H9 (cell line): ENCODE measurements at regions not wholly inside any gene's neighbourhood (a gene's known extent, or its start where the extent isn't known, plus 50 kb on each side); places are given as distances from the start of the nearest gene placed in this dataset.

ENCODE experiments used
- DNase-seq: peaks from one replicate; pipeline ENCODE4 v3.0.0-alpha.2; 2017
- H2AFZ ChIP-seq: one replicate; pipeline ENCODE4 v1.6.1; 2013; ENCODE audit warnings: mild to moderate bottlenecking, low read length, control low read depth, moderate library complexity
- H2AK5ac ChIP-seq: 2 replicates; pipeline ENCODE4 v1.6.1; 2013; ENCODE audit warnings: low read length, control low read depth, mixed read lengths; ENCODE audit not compliant: insufficient read length
- H2BK120ac ChIP-seq: one replicate; pipeline ENCODE4 v1.6.1; 2013; ENCODE audit warnings: low read depth, mild to moderate bottlenecking, low read length, control low read depth, inconsistent platforms; ENCODE audit not compliant: poor library complexity, severe bottlenecking
- H2BK12ac ChIP-seq: 2 replicates; pipeline ENCODE4 v1.6.1; 2013; ENCODE audit warnings: low read length, control low read depth, mixed read lengths, low read depth; ENCODE audit not compliant: insufficient read length
- H2BK15ac ChIP-seq: 2 replicates; pipeline ENCODE4 v1.6.1; 2013; ENCODE audit warnings: low read depth, low read length, control low read depth
- H2BK20ac ChIP-seq: one replicate; pipeline ENCODE4 v1.6.1; 2013; ENCODE audit warnings: low read depth, mild to moderate bottlenecking, low read length, control low read depth, inconsistent platforms; ENCODE audit not compliant: poor library complexity, severe bottlenecking
- H2BK5ac ChIP-seq: 2 replicates; pipeline ENCODE4 v1.6.1; 2013; ENCODE audit warnings: low read length, control low read depth, mixed read lengths; ENCODE audit not compliant: insufficient read length
- H3K14ac ChIP-seq: 2 replicates; pipeline ENCODE4 v1.6.1; 2013; ENCODE audit warnings: low read length, control low read depth; ENCODE audit not compliant: insufficient read depth
- H3K18ac ChIP-seq: 2 replicates; pipeline ENCODE4 v1.6.1; 2013; ENCODE audit warnings: low read depth, mild to moderate bottlenecking, mixed read lengths, low read length, control low read depth; ENCODE audit not compliant: insufficient read length
- H3K23ac ChIP-seq: 2 replicates; pipeline ENCODE4 v1.6.1; 2013; ENCODE audit warnings: low read length, control low read depth, mixed read lengths, low read depth; ENCODE audit not compliant: insufficient read length
- H3K23me2 ChIP-seq: 2 replicates; pipeline ENCODE4 v1.6.1; 2013; ENCODE audit warnings: low read depth, mild to moderate bottlenecking, mixed read lengths, low read length, control low read depth; ENCODE audit not compliant: insufficient read length, poor library complexity, severe bottlenecking
- H3K27ac ChIP-seq: 2 replicates; pipeline ENCODE4 v1.5.1; 2013; ENCODE audit warnings: low read length, control low read depth, mixed read lengths, low read depth; ENCODE audit not compliant: insufficient read length
- H3K27me3 ChIP-seq: 2 replicates; pipeline ENCODE4 v1.6.1; 2013; ENCODE audit warnings: low read length, control low read depth, inconsistent platforms; ENCODE audit not compliant: insufficient read depth
- H3K4ac ChIP-seq: 2 replicates; pipeline ENCODE4 v1.6.1; 2013; ENCODE audit warnings: low read depth, mild to moderate bottlenecking, control low read depth, inconsistent platforms, low read length, moderate library complexity
- H3K4me1 ChIP-seq: 2 replicates; pipeline ENCODE4 v1.6.1; 2013; ENCODE audit warnings: low read length, control low read depth, inconsistent platforms; ENCODE audit not compliant: insufficient read depth
- H3K4me2 ChIP-seq: 2 replicates; pipeline ENCODE4 v1.6.1; 2013; ENCODE audit warnings: low read length, control low read depth, mixed read lengths; ENCODE audit not compliant: insufficient read length, insufficient read depth
- H3K56ac ChIP-seq: 2 replicates; pipeline ENCODE4 v1.6.1; 2013; ENCODE audit warnings: low read depth, mild to moderate bottlenecking, mixed read lengths, low read length, control low read depth; ENCODE audit not compliant: insufficient read length
- H3K79me1 ChIP-seq: 2 replicates; pipeline ENCODE4 v1.6.1; 2013; ENCODE audit warnings: low read depth, mild to moderate bottlenecking, moderate library complexity, low read length, control low read depth, inconsistent platforms; ENCODE audit not compliant: insufficient read depth, poor library complexity, severe bottlenecking
- H3K79me2 ChIP-seq: 2 replicates; pipeline ENCODE4 v1.6.1; 2013; ENCODE audit warnings: low read length, control low read depth, inconsistent platforms; ENCODE audit not compliant: insufficient read depth
- H3K9ac ChIP-seq: 2 replicates; pipeline ENCODE4 v1.6.1; 2013; ENCODE audit warnings: low read length, control low read depth, mixed read lengths; ENCODE audit not compliant: insufficient read length; ENCODE audit errors: extremely low read depth
- H3K9me3 ChIP-seq: one replicate; pipeline ENCODE4 v1.6.1; 2013; ENCODE audit warnings: low read depth, low read length, inconsistent platforms; ENCODE audit not compliant: control insufficient read depth
- H3T11ph ChIP-seq: one replicate; pipeline ENCODE4 v1.6.1; 2013; ENCODE audit warnings: mild to moderate bottlenecking, low read length, control low read depth, inconsistent platforms
- H4K20me1 ChIP-seq: one replicate; pipeline ENCODE4 v1.6.1; 2013; ENCODE audit not compliant: control insufficient read depth, insufficient read length, insufficient read depth
- H4K5ac ChIP-seq: 2 replicates; pipeline ENCODE4 v1.6.1; 2013; ENCODE audit warnings: low read depth, mild to moderate bottlenecking, mixed read lengths, low read length, control low read depth; ENCODE audit not compliant: insufficient read length
- H4K8ac ChIP-seq: replicated peaks from 2 replicates; pipeline ENCODE4 v1.6.1; 2013; ENCODE audit warnings: low read length, control low read depth, mixed read lengths, low read depth; ENCODE audit not compliant: insufficient read length
- H4K91ac ChIP-seq: 2 replicates; pipeline ENCODE4 v1.6.1; 2013; ENCODE audit warnings: low read depth, mild to moderate bottlenecking, moderate library complexity, mixed read lengths, low read length, control low read depth; ENCODE audit not compliant: insufficient read length
- H3K27ac Mint-ChIP-seq, 3 experiments: 2 replicates in 2 of 3; 3 replicates in 1 of 3; pipeline ENCODE4 v1.8.0; 2020 to 2021; ENCODE audit warnings: mixed read lengths in 3 of 3, mild to moderate bottlenecking in 1 of 3, moderate library complexity in 1 of 3
- H3K27me3 Mint-ChIP-seq: 2 replicates; pipeline ENCODE4 v1.8.0; 2021; ENCODE audit warnings: low read depth, mild to moderate bottlenecking, moderate library complexity, mixed read lengths
- H3K36me3 Mint-ChIP-seq, 3 experiments: 2 replicates in 2 of 3; 3 replicates in 1 of 3; pipeline ENCODE4 v1.8.0; 2020 to 2021; ENCODE audit warnings: low read depth in 3 of 3, mixed read lengths in 3 of 3; ENCODE audit not compliant: insufficient read depth in 1 of 3
- H3K4me1 Mint-ChIP-seq, 2 experiments: 2 replicates each; pipeline ENCODE4 v1.8.0; 2020; ENCODE audit warnings: mixed read lengths in 2 of 2
- H3K4me3 Mint-ChIP-seq, 2 experiments: 2 replicates in 1 of 2; 3 replicates in 1 of 2; pipeline ENCODE4 v1.8.0; 2020 to 2021; ENCODE audit warnings: mild to moderate bottlenecking in 2 of 2, mixed read lengths in 2 of 2, moderate library complexity in 1 of 2
- H3K9me3 Mint-ChIP-seq, 2 experiments: 2 replicates in 1 of 2; 3 replicates in 1 of 2; pipeline ENCODE4 v1.8.0; 2020; ENCODE audit warnings: mild to moderate bottlenecking in 2 of 2, mixed read lengths in 2 of 2, moderate library complexity in 1 of 2
- WGBS: extraction: QIAGEN DNeasy Blood & Tissue Kit; methylation state at CpG from one replicate; pipeline ENCODE4 v1.1.7; 2013; ENCODE audit warnings: missing lambda C conversion rate, low lambda C conversion rate, mixed read lengths; ENCODE audit not compliant: insufficient read length; ENCODE audit errors: extremely low coverage; 5-methylcytosine and 5-hydroxymethylcytosine counted together
- TF ChIP-seq, protein P1 (sequence below): fragments of 200-600 bp; sonication (generic); conservative IDR thresholded peaks from 3 replicates; pipeline ENCODE4 v1.8.0; 2021; ENCODE audit warnings: antibody characterized with exemption, mild to moderate bottlenecking

DNA sequence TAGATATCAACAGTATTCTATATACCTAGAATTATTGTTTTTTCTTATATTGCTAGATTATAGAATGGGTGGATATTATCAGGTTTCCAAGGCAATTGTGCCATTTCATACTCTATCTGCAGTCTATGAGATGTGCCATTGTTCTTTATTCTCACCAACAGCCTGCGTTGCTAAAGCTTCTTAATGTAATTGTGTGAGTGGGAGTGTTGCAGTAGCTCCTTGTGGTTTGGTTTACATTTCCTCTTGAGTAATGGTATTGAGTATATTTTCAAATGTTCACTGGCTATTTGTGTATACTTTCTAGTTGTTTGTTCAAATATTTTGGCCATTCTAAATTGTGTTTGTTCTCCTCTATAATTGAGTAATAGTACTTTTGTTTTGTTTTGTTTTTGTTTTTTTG lies 199.2 kb downstream of the TFEC start:
- Histone ChIP-seq H3K23ac (no peak overlapping the region), H2BK20ac (no peak overlapping the region), H3K27me3 (no peaks in the 10 kb centered on the region), H2BK15ac (no peak overlapping the region), H3K56ac (no peak overlapping the region), H3K4ac (no peak overlapping the region), H2AK5ac (no peak overlapping the region), H4K5ac (no peak overlapping the region), H3K9me3 (no peaks in the 10 kb centered on the region), H4K91ac (no peak overlapping the region), H4K8ac (no peak overlapping the region), H3K23me2 (no peaks in the 10 kb centered on the region), H3K9ac (no peak overlapping the region), H3K79me1 (no peaks in the 10 kb centered on the region), H3K27ac (no peak overlapping the region), H3K4me2 (no peak overlapping the region), H4K20me1 (no peaks in the 10 kb centered on the region), H2AFZ (no peak overlapping the region), H2BK5ac (no peak overlapping the region), H3K14ac (no peak overlapping the region), H3K18ac (no peak overlapping the region), H3K4me1 (no peaks in the 10 kb centered on the region; the same call in 1 of the 2 replicates), H3T11ph (no peak overlapping the region), H2BK120ac (no peak overlapping the region), H2BK12ac (no peak overlapping the region), H3K79me2 (no peaks in the 10 kb centered on the region)
- peaks cover 2 to 9% of the 10 kb centered on the region in 2 experiments; a peak in 2 of 4 replicates for H3K4me1 Mint-ChIP-seq
- no peaks in the 10 kb centered on the region for H3K27me3 Mint-ChIP-seq
- H3K27ac Mint-ChIP-seq, result no peak overlapping the region
- WGBS, result no CpG with 5 or more reads among the region's 1 CpG
- H3K9me3 Mint-ChIP-seq, result peaks cover 0 to 5% of the 10 kb centered on the region in 2 experiments; a peak in 4 of 5 replicates
- H3K36me3 Mint-ChIP-seq, result peaks cover 0 to 4% (median 3%) of the 10 kb centered on the region in 3 experiments; a peak in 2 of 7 replicates
- no peak overlapping the region for H3K4me3 Mint-ChIP-seq
- DNase-seq, result no peak
- TF ChIP-seq, protein P1, sequence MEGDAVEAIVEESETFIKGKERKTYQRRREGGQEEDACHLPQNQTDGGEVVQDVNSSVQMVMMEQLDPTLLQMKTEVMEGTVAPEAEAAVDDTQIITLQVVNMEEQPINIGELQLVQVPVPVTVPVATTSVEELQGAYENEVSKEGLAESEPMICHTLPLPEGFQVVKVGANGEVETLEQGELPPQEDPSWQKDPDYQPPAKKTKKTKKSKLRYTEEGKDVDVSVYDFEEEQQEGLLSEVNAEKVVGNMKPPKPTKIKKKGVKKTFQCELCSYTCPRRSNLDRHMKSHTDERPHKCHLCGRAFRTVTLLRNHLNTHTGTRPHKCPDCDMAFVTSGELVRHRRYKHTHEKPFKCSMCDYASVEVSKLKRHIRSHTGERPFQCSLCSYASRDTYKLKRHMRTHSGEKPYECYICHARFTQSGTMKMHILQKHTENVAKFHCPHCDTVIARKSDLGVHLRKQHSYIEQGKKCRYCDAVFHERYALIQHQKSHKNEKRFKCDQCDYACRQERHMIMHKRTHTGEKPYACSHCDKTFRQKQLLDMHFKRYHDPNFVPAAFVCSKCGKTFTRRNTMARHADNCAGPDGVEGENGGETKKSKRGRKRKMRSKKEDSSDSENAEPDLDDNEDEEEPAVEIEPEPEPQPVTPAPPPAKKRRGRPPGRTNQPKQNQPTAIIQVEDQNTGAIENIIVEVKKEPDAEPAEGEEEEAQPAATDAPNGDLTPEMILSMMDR, result no peak
